HepG2 (cell line): ENCODE measurements at regions not wholly inside any gene's neighbourhood (a gene's known extent, or its start where the extent isn't known, plus 50 kb on each side); places are given as distances from the start of the nearest gene placed in this dataset.

ENCODE experiments used
- ATAC-seq: fragments of 200-7000 bp; cut with Tn5 transposase; 3 replicates; pipeline ENCODE4 v1.9.1; 2020; ENCODE audit warnings: mild to moderate bottlenecking, moderate library complexity
- BruUV-seq: library from RNA; stranded (reverse); fragments of 400-500 nt; replicated peaks from 2 replicates; lab custom pipeline; 2021; lab: Mats Ljungman, UMichigan
- CTCF ChIA-PET: fragments of 300-600 bp; formaldehyde crosslinking; extraction: SDS; loops from one replicate; lab custom pipeline; 2021; ENCODE audit warnings: low total read pairs, inconsistent platforms, low intra/inter-chr PET ratio; lab: Yijun Ruan, JAX
- POLR2A ChIA-PET: fragments of 350-600 bp; sonication (Branson Sonifier 250); formaldehyde crosslinking; loops from one replicate; lab custom pipeline; 2020; ENCODE audit warnings: antibody characterized with exemption, inconsistent platforms; lab: Yijun Ruan, JAX
- DNase-seq: peaks from one replicate; pipeline ENCODE4 v3.0.0-alpha.2; 2015; ENCODE audit warnings: low spot score
- FAIRE-seq: peaks from 3 replicates; lab custom pipeline; 2011; peaks lifted over from hg19 to GRCh38; lab: Jason Lieb, UNC
- H2AFZ ChIP-seq: one replicate; pipeline ENCODE4 v1.6.1; 2011; ENCODE audit warnings: low read length, inconsistent platforms
- H3K27ac ChIP-seq: fragments of 300-600 bp; 3 replicates; pipeline ENCODE4 v1.8.0; 2011; ENCODE audit warnings: mixed run types, mild to moderate bottlenecking, mixed read lengths, low read length, inconsistent platforms; ENCODE audit not compliant: insufficient read depth; ENCODE audit errors: extremely low read length
- H3K27me3 ChIP-seq, 2 experiments: fragments of 200-600 bp in 1 of 2; 2 replicates in 1 of 2; 3 replicates in 1 of 2; pipeline versions ENCODE4 v1.6.0 to v1.8.0; 2011; ENCODE audit warnings: low read length in 2 of 2, mild to moderate bottlenecking in 2 of 2, moderate library complexity in 2 of 2, inconsistent platforms in 1 of 2; ENCODE audit not compliant: insufficient read depth in 2 of 2, control insufficient read depth in 1 of 2
- H3K36me3 ChIP-seq, 2 experiments: fragments of 200-600 bp in 1 of 2; replicated peaks in 1 of 2; 2 replicates in 1 of 2; 3 replicates in 1 of 2; pipeline versions ENCODE4 v1.5.1 to v1.8.0; 2011; ENCODE audit warnings: low read length in 2 of 2, inconsistent platforms in 1 of 2; ENCODE audit not compliant: insufficient read depth in 2 of 2, control insufficient read depth in 1 of 2
- H3K4me1 ChIP-seq: 2 replicates; pipeline ENCODE4 v1.5.1; 2012; ENCODE audit warnings: low read length, inconsistent platforms; ENCODE audit not compliant: insufficient read depth
- H3K4me2 ChIP-seq: 2 replicates; pipeline ENCODE4 v1.6.0; 2011; ENCODE audit warnings: low read depth, low read length, inconsistent platforms
- H3K4me3 ChIP-seq, 3 experiments: fragments of 200-600 bp in 1 of 3; sonication (generic), shearing (Covaris generic) in 1 of 3; replicated peaks in 1 of 3; 2 replicates each; pipeline ENCODE4 v1.5.1; 2011 to 2016; ENCODE audit warnings: low read length in 3 of 3, inconsistent platforms in 2 of 3, low read depth in 2 of 3, mild to moderate bottlenecking in 2 of 3, control low read depth in 1 of 3, mixed read lengths in 1 of 3; ENCODE audit not compliant: insufficient read depth in 1 of 3
- H3K79me2 ChIP-seq: one replicate; pipeline ENCODE4 v1.6.1; 2011; ENCODE audit warnings: low read length, inconsistent platforms; ENCODE audit not compliant: insufficient read depth
- H3K9ac ChIP-seq: 2 replicates; pipeline ENCODE4 v1.6.0; 2011; ENCODE audit warnings: mild to moderate bottlenecking, low read depth, low read length, inconsistent platforms; ENCODE audit not compliant: insufficient read depth
- H3K9me3 ChIP-seq: 2 replicates; pipeline ENCODE4 v1.5.1; 2012; ENCODE audit warnings: mild to moderate bottlenecking, low read length
- H4K20me1 ChIP-seq: 2 replicates; pipeline ENCODE4 v1.6.0; 2011; ENCODE audit warnings: inconsistent platforms, mild to moderate bottlenecking, low read length, moderate library complexity; ENCODE audit not compliant: insufficient read depth
- ELF3 ChIP-seq: IDR thresholded peaks from 2 replicates; pipeline ENCODE4 v1.6.1; 2016; ENCODE audit warnings: missing genetic modification reagents, missing compliant biosample characterization
- RARG ChIP-seq: sonication (generic); formaldehyde crosslinking; IDR thresholded peaks from 2 replicates; pipeline ENCODE4 v1.4.0; 2020; ENCODE audit warnings: low read depth, mild to moderate bottlenecking, missing genetic modification reagents
- RCOR2 ChIP-seq: IDR thresholded peaks from 2 replicates; pipeline ENCODE4 v1.6.1; 2016; ENCODE audit warnings: missing biosample characterization, missing genetic modification reagents
- RXRA ChIP-seq: sonication (generic); formaldehyde crosslinking; IDR thresholded peaks from 2 replicates; pipeline ENCODE4 v1.5.1; 2020; ENCODE audit warnings: missing genetic modification reagents
- SMAD3 ChIP-seq: sonication (generic); formaldehyde crosslinking; IDR thresholded peaks from 2 replicates; pipeline ENCODE4 v1.4.0; 2020; ENCODE audit warnings: missing genetic modification reagents
- ZFP62 ChIP-seq: sonication (generic); formaldehyde crosslinking; IDR thresholded peaks from 2 replicates; pipeline ENCODE4 v1.4.0; 2020; ENCODE audit warnings: missing genetic modification reagents
- ZNF101 ChIP-seq: sonication (generic); formaldehyde crosslinking; IDR thresholded peaks from 2 replicates; pipeline ENCODE4 v1.4.0; 2020; ENCODE audit warnings: mild to moderate bottlenecking, low read depth, missing genetic modification reagents, borderline replicate concordance
- ZNF547 ChIP-seq: sonication (generic); formaldehyde crosslinking; IDR thresholded peaks from 2 replicates; pipeline ENCODE4 v1.5.1; 2020; ENCODE audit warnings: mild to moderate bottlenecking, missing genetic modification reagents
- ZNF678 ChIP-seq: sonication (generic); formaldehyde crosslinking; IDR thresholded peaks from 2 replicates; pipeline ENCODE4 v1.4.0; 2020; ENCODE audit warnings: mild to moderate bottlenecking, missing genetic modification reagents
- WGBS: methylation state at CpG from one replicate; pipeline ENCODE4 v1.1.6; 2017; ENCODE audit warnings: low lambda C conversion rate; 5-methylcytosine and 5-hydroxymethylcytosine counted together
- in situ Hi-C: cut with HindIII; loops from 2 replicates; pipeline ENCODE4 v1.10.0; 2017; ENCODE audit warnings: low pct_unique_long_range_greater_than_20kb; ENCODE audit not compliant: extremely low pct_ligation_motif_present
- intact Hi-C: fragments of 100-400 bp; cut with micrococcal nuclease; formaldehyde crosslinking; loops from one replicate; pipeline ENCODE4 v1.10.0; 2022; ENCODE audit not compliant: unreplicated experiment
- TF ChIP-seq, protein P1 (sequence below): fragments of 450-650 bp; IDR thresholded peaks from 2 replicates; pipeline ENCODE4 v1.6.1; 2017
- TF ChIP-seq, protein P2 (sequence below): IDR thresholded peaks from 2 replicates; pipeline ENCODE4 v1.6.1; 2016; ENCODE audit warnings: missing compliant biosample characterization, missing genetic modification reagents, borderline replicate concordance

DNA sequence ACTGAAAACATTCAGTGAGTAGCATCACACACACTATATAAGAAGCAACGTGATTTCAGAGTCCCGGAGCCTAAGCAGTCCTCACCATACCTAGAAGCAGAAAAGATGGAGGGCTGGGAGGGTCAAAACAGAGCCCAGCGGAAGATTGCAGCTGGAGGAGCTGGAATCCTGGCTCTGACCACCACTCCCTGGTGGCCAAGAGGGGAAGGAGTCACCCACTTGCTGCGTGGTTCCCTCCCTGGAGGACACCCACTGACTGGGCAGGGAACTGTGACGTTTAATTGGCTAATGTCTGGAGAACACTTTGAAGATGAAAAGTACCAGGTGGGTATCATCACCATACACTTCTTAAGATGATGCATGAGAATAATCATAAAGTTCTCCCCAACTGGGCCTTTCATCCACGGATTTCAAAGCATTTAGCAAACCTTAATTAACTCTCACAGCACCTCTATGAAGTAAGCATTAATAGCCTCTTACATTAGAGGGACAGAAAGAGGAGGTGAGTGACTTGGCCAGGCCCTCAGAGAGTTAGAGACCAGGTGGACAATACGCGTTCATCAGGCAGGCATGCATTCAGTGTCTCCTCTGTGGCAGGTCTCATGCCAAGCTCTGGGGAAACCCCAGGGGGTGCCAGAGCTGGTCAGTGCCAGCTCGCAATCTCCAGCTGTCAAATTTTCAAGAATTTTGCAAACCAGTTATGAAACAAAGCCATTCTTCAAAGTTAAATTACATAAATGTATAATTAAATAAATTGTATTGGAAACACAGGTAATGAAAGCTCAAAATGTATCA lies 137.9 kb downstream of the AXIN2 start:
- Histone ChIP-seq H3K79me2 (no peaks in the 10 kb centered on the region), H3K27me3 (no peaks in the 10 kb centered on the region), H3K9ac (no peak overlapping the region), H3K9me3 (no peaks in the 10 kb centered on the region), H3K4me2 (no peak overlapping the region), H4K20me1 (no peaks in the 10 kb centered on the region), H2AFZ (no peak overlapping the region), H3K4me1 (no peaks in the 10 kb centered on the region), H3K36me3 (no peaks in the 10 kb centered on the region), H3K4me3 (no peak overlapping the region), H3K27ac (no peak overlapping the region)
- in situ Hi-C loops (loop anchor here (10.0 kb wide), 1 partner anchor 61 kb away; no protein-coding TSS in a partner anchor), intact Hi-C loops (no loop called here)
- ATAC-seq = peak; percentile 42; the same call in 1 of the 3 replicates
- DNase-seq = no peak
- ChIA-PET POLR2A (no interaction called here), CTCF (no interaction called here)
- TF ChIP-seq, protein P1, sequence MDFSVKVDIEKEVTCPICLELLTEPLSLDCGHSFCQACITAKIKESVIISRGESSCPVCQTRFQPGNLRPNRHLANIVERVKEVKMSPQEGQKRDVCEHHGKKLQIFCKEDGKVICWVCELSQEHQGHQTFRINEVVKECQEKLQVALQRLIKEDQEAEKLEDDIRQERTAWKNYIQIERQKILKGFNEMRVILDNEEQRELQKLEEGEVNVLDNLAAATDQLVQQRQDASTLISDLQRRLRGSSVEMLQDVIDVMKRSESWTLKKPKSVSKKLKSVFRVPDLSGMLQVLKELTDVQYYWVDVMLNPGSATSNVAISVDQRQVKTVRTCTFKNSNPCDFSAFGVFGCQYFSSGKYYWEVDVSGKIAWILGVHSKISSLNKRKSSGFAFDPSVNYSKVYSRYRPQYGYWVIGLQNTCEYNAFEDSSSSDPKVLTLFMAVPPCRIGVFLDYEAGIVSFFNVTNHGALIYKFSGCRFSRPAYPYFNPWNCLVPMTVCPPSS = no peak
- TF ChIP-seq, protein P2, sequence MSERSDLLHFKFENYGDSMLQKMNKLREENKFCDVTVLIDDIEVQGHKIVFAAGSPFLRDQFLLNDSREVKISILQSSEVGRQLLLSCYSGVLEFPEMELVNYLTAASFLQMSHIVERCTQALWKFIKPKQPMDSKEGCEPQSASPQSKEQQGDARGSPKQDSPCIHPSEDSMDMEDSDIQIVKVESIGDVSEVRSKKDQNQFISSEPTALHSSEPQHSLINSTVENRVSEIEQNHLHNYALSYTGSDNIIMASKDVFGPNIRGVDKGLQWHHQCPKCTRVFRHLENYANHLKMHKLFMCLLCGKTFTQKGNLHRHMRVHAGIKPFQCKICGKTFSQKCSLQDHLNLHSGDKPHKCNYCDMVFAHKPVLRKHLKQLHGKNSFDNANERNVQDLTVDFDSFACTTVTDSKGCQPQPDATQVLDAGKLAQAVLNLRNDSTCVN (CRISPR knock-in tag) = no peak
- TF ChIP-seq ZNF101 (CRISPR knock-in tag) (no peak), ZNF547 (CRISPR knock-in tag) (no peak), ZNF678 (CRISPR knock-in tag) (no peak), ZFP62 (CRISPR knock-in tag) (no peak), SMAD3 (CRISPR knock-in tag) (no peak), RARG (CRISPR knock-in tag) (no peak), RCOR2 (CRISPR knock-in tag) (no peak), ELF3 (CRISPR knock-in tag) (no peak), RXRA (CRISPR knock-in tag) (no peak)
- no TSS peak for BruUV-seq
- WGBS = 26% methylated on average over 9 of the region's 9 CpGs
- no peak for FAIRE-seq
